Tibial nerve (tissue), 4 donors: ENCODE measurements at regions not wholly inside any gene's neighbourhood (a gene's known extent, or its start where the extent isn't known, plus 50 kb on each side); places are given as distances from the start of the nearest gene placed in this dataset.

Experiments used
- DNase-seq, 2 donors: peaks; one replicate each; pipeline ENCODE4 v3.0.0-alpha.2; 2019; ENCODE audit warnings: low spot score in 2 of 2
- H3K27ac ChIP-seq, 4 donors: fragments of 200-600 bp; sonication (generic) in 3 of 4; one replicate each; pipeline ENCODE4 v1.5.1; 2017 to 2019; ENCODE audit warnings: mild to moderate bottlenecking in 1 of 4
- H3K27me3 ChIP-seq, 2 donors: fragments of 200-600 bp; sonication (generic) in 1 of 2; one replicate each; pipeline versions ENCODE4 v1.5.1 to v1.6.0; 2017 to 2019
- H3K36me3 ChIP-seq, 3 donors: fragments of 200-600 bp; sonication (generic); one replicate each; pipeline ENCODE4 v1.5.1; 2018 to 2019
- H3K4me1 ChIP-seq, 4 donors: fragments of 200-600 bp; sonication (generic) in 3 of 4; one replicate each; pipeline ENCODE4 v1.5.1; 2017 to 2019
- H3K4me3 ChIP-seq, 4 donors: fragments of 200-600 bp; sonication (generic) in 3 of 4; one replicate each; pipeline ENCODE4 v1.5.1; 2017 to 2019; ENCODE audit warnings: mild to moderate bottlenecking in 1 of 4, moderate library complexity in 1 of 4
- H3K9me3 ChIP-seq, 4 donors: fragments of 200-600 bp; sonication (generic) in 3 of 4; one replicate each; pipeline ENCODE4 v1.5.1; 2017 to 2019
- CTCF ChIP-seq, 5 experiments: fragments of 200-600 bp in 3 of 5; fragments of 450-650 bp in 2 of 5; sonication (generic) in 3 of 5; IDR thresholded peaks; one replicate each; pipeline ENCODE4 v1.5.1; 2016 to 2019; ENCODE audit warnings: antibody characterized with exemption in 5 of 5, mild to moderate bottlenecking in 3 of 5, moderate library complexity in 2 of 5
- EP300 ChIP-seq, 2 donors: sonication (generic); formaldehyde crosslinking; IDR thresholded peaks; one replicate each; pipeline ENCODE4 v1.6.1; 2017; ENCODE audit warnings: antibody characterized with exemption in 2 of 2, mild to moderate bottlenecking in 1 of 2
- POLR2A ChIP-seq, 2 donors: fragments of 450-650 bp; IDR thresholded peaks; one replicate each; pipeline ENCODE4 v1.6.1; 2017; ENCODE audit warnings: antibody characterized with exemption in 2 of 2, mild to moderate bottlenecking in 2 of 2, moderate library complexity in 2 of 2
- WGBS, 2 donors: methylation state at CpG; one replicate each; pipeline ENCODE4 v1.1.5; 2018; 5-methylcytosine and 5-hydroxymethylcytosine counted together

GRCh38 chr15:39265261-39265660, 315.6 kb upstream of the THBS1 start:
- H3K36me3 ChIP-seq: no peaks in the 10 kb centered on the region
- no peak for TF ChIP-seq EP300 (IDR thresholded peaks at IDR 0.05)
- H3K27ac ChIP-seq: no peak overlapping the region
- DNase-seq: no peak
- WGBS, 2 donors: 92 to 93% methylated on average over 4 of the region's 4 CpGs
- peaks cover 0 to 14% (median 2%) of the 10 kb centered on the region in 4 donors for H3K4me1 ChIP-seq
- no peaks in the 10 kb centered on the region for H3K9me3 ChIP-seq
- no peak overlapping the region for H3K4me3 ChIP-seq
- no peaks in the 10 kb centered on the region for H3K27me3 ChIP-seq

- Histone ChIP-seq H3K36me3 (no peaks in the 10 kb centered on the region), H3K27ac (no peak overlapping the region), H3K4me3 (no peak overlapping the region), H3K9me3 (no peaks in the 10 kb centered on the region), H3K27me3 (no peaks in the 10 kb centered on the region), H3K4me1 (peaks cover 0 to 15% (median 3%) of the 10 kb centered on the region in 4 donors)
- 58 to 78% methylated on average over 1 of the region's 1 CpG for WGBS, 2 donors
- TF ChIP-seq CTCF (IDR thresholded peaks at IDR 0.05) (no peak), EP300 (IDR thresholded peaks at IDR 0.05) (no peak), POLR2A (IDR thresholded peaks at IDR 0.05) (no peak)
- no peak for DNase-seq
These were observed 314.0 kb upstream of the THBS1 start for GRCh38 chr15:39266890-39267289.

- H3K4me1 ChIP-seq: peaks cover 0 to 15% (median 3%) of the 10 kb centered on the region in 4 donors
- no peaks in the 10 kb centered on the region for H3K27me3 ChIP-seq
- no peaks in the 10 kb centered on the region for H3K9me3 ChIP-seq
- H3K36me3 ChIP-seq: no peaks in the 10 kb centered on the region
- TF ChIP-seq EP300 (IDR thresholded peaks at IDR 0.05) (no peak), CTCF (IDR thresholded peaks at IDR 0.05) (no peak), POLR2A (IDR thresholded peaks at IDR 0.05) (no peak)
- H3K4me3 ChIP-seq: no peak overlapping the region
- 90 to 93% methylated on average over 7 of the region's 7 CpGs for WGBS, 2 donors
- H3K27ac ChIP-seq: no peak overlapping the region
- no peak for DNase-seq
These were observed 313.2 kb upstream of the THBS1 start for GRCh38 chr15:39267685-39268084.

- Histone ChIP-seq H3K4me1 (peaks cover 0 to 22% (median 3%) of the 10 kb centered on the region in 4 donors), H3K4me3 (no peak overlapping the region), H3K9me3 (no peaks in the 10 kb centered on the region), H3K27ac (peak overlapping the region in 2 of 4 donors; percentile 17 to 59), H3K36me3 (no peaks in the 10 kb centered on the region), H3K27me3 (no peaks in the 10 kb centered on the region)
- 51 to 65% methylated on average over 2 of the region's 2 CpGs for WGBS, 2 donors
- no peak for TF ChIP-seq EP300 (IDR thresholded peaks at IDR 0.05)
- TF ChIP-seq POLR2A (IDR thresholded peaks at IDR 0.05): no peak
- TF ChIP-seq CTCF (IDR thresholded peaks at IDR 0.05): no peak
- DNase-seq: no peak
These were observed 311.5 kb upstream of the THBS1 start for GRCh38 chr15:39269352-39269751.

- Histone ChIP-seq H3K4me3 (no peak overlapping the region), H3K36me3 (no peaks in the 10 kb centered on the region), H3K27me3 (no peaks in the 10 kb centered on the region), H3K4me1 (peaks cover 0 to 22% (median 3%) of the 10 kb centered on the region in 4 donors), H3K27ac (peak overlapping the region in 2 of 4 donors; percentile 17 to 59), H3K9me3 (no peaks in the 10 kb centered on the region)
- WGBS, 2 donors: 67 to 74% methylated on average over 4 of the region's 4 CpGs
- TF ChIP-seq POLR2A (IDR thresholded peaks at IDR 0.05) (no peak), EP300 (IDR thresholded peaks at IDR 0.05) (no peak), CTCF (IDR thresholded peaks at IDR 0.05) (no peak)
- no peak for DNase-seq
These were observed 311.1 kb upstream of the THBS1 start for GRCh38 chr15:39269821-39270220.
